Sigmoid colon (tissue), 6 donors: ENCODE measurements at regions not wholly inside any gene's neighbourhood (a gene's known extent, or its start where the extent isn't known, plus 50 kb on each side); places are given as distances from the start of the nearest gene placed in this dataset.

ENCODE experiments used
- DNase-seq: peaks from one replicate; pipeline ENCODE4 v3.0.0-alpha.2; 2019
- H3K27ac ChIP-seq, 4 donors: fragments of 200-600 bp; sonication (generic); one replicate each; pipeline ENCODE4 v1.5.1; 2016 to 2019; ENCODE audit warnings: mild to moderate bottlenecking in 1 of 4
- H3K27me3 ChIP-seq, 3 donors: fragments of 200-600 bp; sonication (generic); one replicate each; pipeline ENCODE4 v1.5.1; 2019; ENCODE audit warnings: mild to moderate bottlenecking in 1 of 3
- H3K36me3 ChIP-seq, 4 donors: fragments of 200-600 bp; sonication (generic); one replicate each; pipeline ENCODE4 v1.5.1; 2016 to 2019
- H3K4me1 ChIP-seq, 4 donors: fragments of 200-600 bp; sonication (generic); one replicate each; pipeline ENCODE4 v1.5.1; 2017 to 2019
- H3K4me3 ChIP-seq, 4 donors: fragments of 200-600 bp; sonication (generic); one replicate each; pipeline ENCODE4 v1.5.1; 2017 to 2019; ENCODE audit warnings: mild to moderate bottlenecking in 2 of 4, moderate library complexity in 1 of 4
- H3K9me3 ChIP-seq, 4 donors: fragments of 200-600 bp in 3 of 4; sonication (generic) in 3 of 4; one replicate each; pipeline versions ENCODE4 v1.5.1 to v1.6.1; 2013 to 2019
- CTCF ChIP-seq, 4 experiments: fragments of 450-650 bp in 3 of 4; fragments of 200-600 bp in 1 of 4; IDR thresholded peaks; one replicate each; pipeline ENCODE4 v1.5.1; 2016 to 2019; ENCODE audit warnings: antibody characterized with exemption in 4 of 4, mild to moderate bottlenecking in 3 of 4, moderate library complexity in 2 of 4
- EP300 ChIP-seq, 4 donors: sonication (generic); formaldehyde crosslinking; IDR thresholded peaks; one replicate each; pipeline ENCODE4 v1.6.1; 2017; ENCODE audit warnings: antibody characterized with exemption in 4 of 4
- POLR2A ChIP-seq, 2 donors: fragments of 450-650 bp; IDR thresholded peaks; one replicate each; pipeline ENCODE4 v1.6.1; 2016; ENCODE audit warnings: antibody characterized with exemption in 2 of 2, mild to moderate bottlenecking in 2 of 2, moderate library complexity in 2 of 2
- POLR2AphosphoS5 ChIP-seq, 4 donors: sonication (generic); formaldehyde crosslinking; IDR thresholded peaks; one replicate each; pipeline ENCODE4 v1.6.1; 2017; ENCODE audit warnings: antibody characterized with exemption in 4 of 4
- WGBS, 2 donors: extraction: QIAGEN DNeasy Blood & Tissue Kit; methylation state at CpG; one replicate each; pipeline ENCODE4 v1.1.7; 2013; 5-methylcytosine and 5-hydroxymethylcytosine counted together
- intact Hi-C: fragments of 100-400 bp; cut with DNase I; formaldehyde crosslinking; loops from one replicate; pipeline ENCODE4 v1.15.1; 2023
- donor health status: healthy with polysubstance abuse.
- donor health status: healthy.

DNA sequence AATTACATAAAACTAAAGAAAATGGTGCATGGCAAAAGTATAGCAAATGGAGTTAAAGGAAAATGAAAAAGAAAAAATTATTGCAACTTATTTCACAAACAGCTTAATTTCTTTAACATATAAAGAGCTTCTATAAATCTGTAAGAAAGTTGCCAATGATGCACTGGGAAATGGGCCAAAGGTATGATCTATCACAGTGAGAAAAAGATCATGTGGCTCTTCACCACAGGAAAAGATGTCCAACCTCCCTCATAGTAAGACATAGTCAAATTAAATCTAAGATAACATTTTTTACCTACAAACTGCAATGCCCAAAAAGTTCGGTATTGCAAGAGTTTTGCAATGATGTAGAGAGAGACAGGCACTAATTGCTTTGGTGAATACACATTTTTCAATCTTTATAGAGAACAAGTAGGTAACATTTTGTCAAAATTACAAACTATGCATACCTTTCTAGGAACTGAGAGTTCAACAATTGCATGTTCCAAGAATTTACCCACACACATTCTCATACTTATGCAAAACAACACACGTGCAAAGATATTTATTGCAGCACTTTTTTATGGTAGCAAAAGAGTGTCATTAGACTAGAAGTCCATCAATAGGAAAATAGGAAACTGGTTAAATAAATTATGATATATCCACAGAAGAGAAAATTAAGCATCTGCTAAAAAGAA, 372.6 kb downstream of the QKI start:
- Histone ChIP-seq H3K36me3 (no peaks in the 10 kb centered on the region), H3K9me3 (no peaks in the 10 kb centered on the region), H3K4me1 (no peaks in the 10 kb centered on the region), H3K4me3 (no peak overlapping the region), H3K27me3 (no peaks in the 10 kb centered on the region), H3K27ac (no peak overlapping the region)
- no peak for DNase-seq
- WGBS, 2 donors = 44 to 52% methylated on average over 2 of the region's 2 CpGs
- TF ChIP-seq POLR2AphosphoS5 (IDR thresholded peaks at IDR 0.05) (no peak), EP300 (IDR thresholded peaks at IDR 0.05) (no peak), CTCF (IDR thresholded peaks at IDR 0.05) (no peak), POLR2A (IDR thresholded peaks at IDR 0.05) (no peak)
- intact Hi-C loops = no loop called here

DNA sequence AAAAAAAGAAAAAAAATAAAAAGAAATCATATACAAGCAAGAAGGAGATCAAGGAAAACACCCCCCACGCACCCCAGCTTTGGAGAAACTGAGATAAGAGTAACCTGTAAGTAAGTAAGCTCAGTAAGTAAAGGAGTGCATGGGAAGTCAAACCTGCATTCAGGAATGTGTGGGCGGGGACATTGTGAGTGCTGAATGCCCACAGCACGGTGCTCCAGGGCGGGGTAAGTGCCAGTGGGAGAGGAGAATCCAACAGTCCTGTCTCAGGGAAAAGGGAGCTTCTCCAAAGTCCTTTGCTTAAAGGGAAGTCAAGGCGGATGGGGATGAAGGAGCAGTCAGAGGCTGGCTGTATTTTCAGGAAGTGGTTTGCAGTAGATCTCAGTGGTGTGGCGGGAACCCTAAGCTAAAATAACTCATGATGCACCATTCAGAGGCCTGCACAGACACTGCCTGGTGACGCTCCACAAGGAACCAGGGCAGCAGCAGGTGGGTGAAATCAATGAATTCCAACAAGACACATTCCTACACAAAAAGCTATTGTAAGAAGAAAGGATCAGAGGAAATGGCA, 368.0 kb downstream of the QKI start:
- Histone ChIP-seq H3K9me3 (no peaks in the 10 kb centered on the region), H3K4me3 (no peak overlapping the region), H3K4me1 (no peaks in the 10 kb centered on the region), H3K27me3 (no peaks in the 10 kb centered on the region), H3K36me3 (no peaks in the 10 kb centered on the region), H3K27ac (no peak overlapping the region)
- no peak for TF ChIP-seq POLR2A (IDR thresholded peaks at IDR 0.05)
- TF ChIP-seq EP300 (IDR thresholded peaks at IDR 0.05) = no peak
- no peak for TF ChIP-seq CTCF (IDR thresholded peaks at IDR 0.05)
- TF ChIP-seq POLR2AphosphoS5 (IDR thresholded peaks at IDR 0.05) = no peak
- intact Hi-C loops = no loop called here
- no peak for DNase-seq
- 57 to 60% methylated on average over 7 of the region's 7 CpGs for WGBS, 2 donors

GRCh38 chr6:163780994-163781393, 366.5 kb downstream of the QKI start:
- Histone ChIP-seq H3K36me3 (no peaks in the 10 kb centered on the region), H3K27ac (peak overlapping the region in 1 of 4 donors; percentile 10), H3K4me3 (no peak overlapping the region), H3K4me1 (no peaks in the 10 kb centered on the region), H3K9me3 (no peaks in the 10 kb centered on the region), H3K27me3 (no peaks in the 10 kb centered on the region)
- TF ChIP-seq POLR2AphosphoS5 (IDR thresholded peaks at IDR 0.05) (no peak), EP300 (IDR thresholded peaks at IDR 0.05) (no peak), POLR2A (IDR thresholded peaks at IDR 0.05) (no peak), CTCF (IDR thresholded peaks at IDR 0.05) (no peak)
- 68 to 72% methylated on average over 5 of the region's 5 CpGs for WGBS, 2 donors
- intact Hi-C loops = no loop called here
- peak; percentile 66 for DNase-seq

DNA sequence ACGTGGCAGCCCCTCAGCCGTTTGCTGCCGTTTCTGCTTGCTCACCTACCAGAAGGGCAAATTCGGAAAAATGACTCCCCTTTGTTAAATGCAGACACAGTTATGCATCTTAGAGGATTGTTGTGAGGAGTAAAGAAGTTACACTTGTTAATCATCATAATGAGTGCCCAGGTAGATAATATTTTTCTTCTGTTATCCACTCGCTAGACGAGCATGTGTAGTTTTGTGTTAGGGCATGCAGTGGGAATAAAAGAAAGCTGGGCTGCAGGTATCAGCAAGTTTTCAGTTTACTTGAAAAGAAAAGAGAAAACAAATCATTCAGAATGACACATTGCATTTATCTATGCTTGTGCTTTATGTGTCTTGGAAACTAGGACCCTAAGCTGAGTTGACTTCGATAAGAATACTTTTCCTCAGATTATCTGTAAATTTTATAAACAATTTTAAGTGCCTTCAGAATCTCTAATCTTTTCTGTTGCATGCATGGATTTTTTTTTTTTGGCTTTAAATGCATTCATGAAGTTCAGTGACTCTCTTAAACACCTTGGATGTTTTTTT, 365.3 kb downstream of the QKI start:
- no peak for DNase-seq
- WGBS, 2 donors = 81 to 89% methylated on average over 7 of the region's 7 CpGs
- Histone ChIP-seq H3K27me3 (no peaks in the 10 kb centered on the region), H3K4me1 (no peaks in the 10 kb centered on the region), H3K36me3 (no peaks in the 10 kb centered on the region), H3K4me3 (no peak overlapping the region), H3K27ac (no peak overlapping the region), H3K9me3 (no peaks in the 10 kb centered on the region)
- TF ChIP-seq POLR2A (IDR thresholded peaks at IDR 0.05) (no peak), CTCF (IDR thresholded peaks at IDR 0.05) (no peak), POLR2AphosphoS5 (IDR thresholded peaks at IDR 0.05) (no peak), EP300 (IDR thresholded peaks at IDR 0.05) (no peak)
- intact Hi-C loops = no loop called here
